ENCODE measurements at regions not wholly inside any gene's neighbourhood (a gene's known extent, or its start where the extent isn't known, plus 50 kb on each side); places are given as distances from the start of the nearest gene placed in this dataset.

- Histone ChIP-seq H4K20me1 (ENCODE audit: insufficient read depth, low read length) (no peaks in the 10 kb centered on the region), H3K9me2 (replicated peaks; ENCODE audit: insufficient read depth, low read length) (no peaks in the 10 kb centered on the region), H3K4me2 (ENCODE audit: low read depth, low read length) (no peak overlapping the region), H3F3A (ENCODE audit: insufficient read depth, low read length) (no peaks in the 10 kb centered on the region), H3K9me3 (replicated peaks; ENCODE audit: insufficient read depth, low read length) (no peaks in the 10 kb centered on the region), H3K27ac (ENCODE audit: low read length) (no peak overlapping the region), H3K4me3 (ENCODE audit: low read length) (no peak overlapping the region), H3K9ac (ENCODE audit: low read length) (no peak overlapping the region), H3K4me1 (ENCODE audit: low read length) (no peaks in the 10 kb centered on the region), H3K36me3 (replicated peaks; ENCODE audit: insufficient read depth, low read length) (no peaks in the 10 kb centered on the region), H2AFZ (ENCODE audit: low read length) (no peak overlapping the region), H3K79me2 (ENCODE audit: low read length) (no peaks in the 10 kb centered on the region), H3K27me3 (replicated peaks; ENCODE audit: insufficient read depth, low read length) (no peaks in the 10 kb centered on the region)
- TF ChIP-seq CTCF (IDR thresholded peaks at IDR 0.05; ENCODE audit: low read length) (no peak), EZH2 (optimal IDR thresholded peaks at IDR 0.05; ENCODE audit: low read depth, low read length) (no peak), EZH2phosphoT487 (IDR thresholded peaks at IDR 0.05; ENCODE audit: low read length) (no peak)
- no peak for DNase-seq
Observed at GRCh38 chr4:126441173-126442035, 1126.6 kb downstream of the FAT4 start.

DNA sequence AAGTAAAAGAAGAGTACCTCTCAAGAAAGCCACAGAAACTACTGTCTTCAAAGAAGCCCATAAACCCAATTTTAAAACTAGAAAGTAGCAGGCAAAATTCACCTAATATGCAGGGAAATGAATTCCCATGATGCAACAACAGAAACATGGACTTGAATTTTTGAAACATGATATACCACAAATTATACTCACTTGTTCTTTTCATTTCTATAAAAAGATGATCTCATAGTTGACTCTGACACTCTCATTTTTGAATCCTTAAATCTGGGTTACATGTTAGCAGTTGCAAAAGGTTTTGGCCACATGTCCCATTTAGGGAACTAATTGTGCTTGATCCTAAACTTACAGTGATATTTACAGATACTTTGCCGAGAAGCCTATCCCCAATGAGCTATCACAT, 1130.8 kb downstream of the FAT4 start:
- no peak for DNase-seq
- H3K27ac ChIP-seq (ENCODE audit: low read length) = no peak overlapping the region
- H3K9ac ChIP-seq (ENCODE audit: low read length) = no peak overlapping the region
- no peaks in the 10 kb centered on the region for H3K9me2 ChIP-seq (replicated peaks; ENCODE audit: insufficient read depth, low read length)
- no peaks in the 10 kb centered on the region for H3F3A ChIP-seq (ENCODE audit: insufficient read depth, low read length)
- H3K79me2 ChIP-seq (ENCODE audit: low read length) = no peaks in the 10 kb centered on the region
- no peaks in the 10 kb centered on the region for H4K20me1 ChIP-seq (ENCODE audit: insufficient read depth, low read length)
- H2AFZ ChIP-seq (ENCODE audit: low read length) = no peak overlapping the region
- no peaks in the 10 kb centered on the region for H3K4me1 ChIP-seq (ENCODE audit: low read length)
- TF ChIP-seq EZH2 (optimal IDR thresholded peaks at IDR 0.05; ENCODE audit: low read depth, low read length) = no peak
- no peak for TF ChIP-seq EZH2phosphoT487 (IDR thresholded peaks at IDR 0.05; ENCODE audit: low read length)
- TF ChIP-seq CTCF (IDR thresholded peaks at IDR 0.05; ENCODE audit: low read length) = no peak
- H3K9me3 ChIP-seq (replicated peaks; ENCODE audit: insufficient read depth, low read length) = no peaks in the 10 kb centered on the region; the same call in 1 of the 2 replicates
- no peak overlapping the region for H3K4me2 ChIP-seq (ENCODE audit: low read depth, low read length)
- H3K36me3 ChIP-seq (replicated peaks; ENCODE audit: insufficient read depth, low read length) = no peaks in the 10 kb centered on the region
- no peaks in the 10 kb centered on the region for H3K27me3 ChIP-seq (replicated peaks; ENCODE audit: insufficient read depth, low read length)
- no peak overlapping the region for H3K4me3 ChIP-seq (ENCODE audit: low read length)

DNA sequence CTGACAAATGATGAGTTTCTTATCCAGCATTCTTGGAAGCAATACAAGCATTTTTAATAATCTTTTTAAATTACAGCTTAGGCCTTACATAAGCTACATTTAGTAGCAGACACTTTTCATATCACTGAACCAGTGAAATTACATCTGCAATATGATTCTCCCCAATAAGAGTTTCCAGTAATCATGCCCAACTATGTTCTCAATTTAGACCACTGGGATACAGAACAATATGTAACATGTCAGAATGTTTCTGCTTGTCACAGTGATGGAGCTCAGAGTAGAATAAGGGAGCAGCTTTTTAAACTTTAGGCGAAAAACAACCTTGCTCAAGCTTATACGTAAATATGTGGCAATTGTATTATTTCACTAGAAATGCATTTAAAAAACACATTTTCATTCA, 1132.2 kb downstream of the FAT4 start:
- H3F3A ChIP-seq (ENCODE audit: insufficient read depth, low read length) = no peaks in the 10 kb centered on the region
- no peaks in the 10 kb centered on the region for H3K79me2 ChIP-seq (ENCODE audit: low read length)
- H3K27ac ChIP-seq (ENCODE audit: low read length) = no peak overlapping the region
- TF ChIP-seq EZH2phosphoT487 (IDR thresholded peaks at IDR 0.05; ENCODE audit: low read length) (no peak), CTCF (IDR thresholded peaks at IDR 0.05; ENCODE audit: low read length) (no peak), EZH2 (optimal IDR thresholded peaks at IDR 0.05; ENCODE audit: low read depth, low read length) (no peak)
- no peak for DNase-seq
- no peaks in the 10 kb centered on the region; the same call in 1 of the 2 replicates for H3K9me3 ChIP-seq (replicated peaks; ENCODE audit: insufficient read depth, low read length)
- no peaks in the 10 kb centered on the region for H3K4me1 ChIP-seq (ENCODE audit: low read length)
- H3K4me3 ChIP-seq (ENCODE audit: low read length) = no peak overlapping the region
- H2AFZ ChIP-seq (ENCODE audit: low read length) = no peak overlapping the region
- no peak overlapping the region for H3K4me2 ChIP-seq (ENCODE audit: low read depth, low read length)
- H3K9me2 ChIP-seq (replicated peaks; ENCODE audit: insufficient read depth, low read length) = no peaks in the 10 kb centered on the region
- no peaks in the 10 kb centered on the region for H3K27me3 ChIP-seq (replicated peaks; ENCODE audit: insufficient read depth, low read length)
- H4K20me1 ChIP-seq (ENCODE audit: insufficient read depth, low read length) = no peaks in the 10 kb centered on the region
- no peak overlapping the region for H3K9ac ChIP-seq (ENCODE audit: low read length)
- H3K36me3 ChIP-seq (replicated peaks; ENCODE audit: insufficient read depth, low read length) = no peaks in the 10 kb centered on the region
